ENCODE measurements at regions not wholly inside any gene's neighbourhood (a gene's known extent, or its start where the extent isn't known, plus 50 kb on each side); places are given as distances from the start of the nearest gene placed in this dataset.

- Histone ChIP-seq H3K27me3 (no peaks in the 10 kb centered on the region), H3K9me3 (no peaks in the 10 kb centered on the region), H3K36me3 (no peaks in the 10 kb centered on the region), H3K4me3 (no peak overlapping the region), H3K4me1 (no peaks in the 10 kb centered on the region), H3K27ac (no peak overlapping the region)
- intact Hi-C loops (cut with DNase I; ENCODE audit: low total_unique reads), result no loop called here
- TF ChIP-seq CTCF (IDR thresholded peaks at IDR 0.05), result no peak
- no peak for DNase-seq
Observed at GRCh38 chr9:108803428-108804065, 52.2 kb downstream of the ACTL7B start.

GRCh38 chr9:108802967-108803366 lies 52.8 kb downstream of the ACTL7B start:
- Histone ChIP-seq H3K9me3 (no peaks in the 10 kb centered on the region), H3K27me3 (no peaks in the 10 kb centered on the region), H3K36me3 (no peaks in the 10 kb centered on the region), H3K27ac (no peak overlapping the region), H3K4me1 (no peaks in the 10 kb centered on the region), H3K4me3 (no peak overlapping the region)
- intact Hi-C loops (cut with DNase I; ENCODE audit: low total_unique reads), result no loop called here
- TF ChIP-seq CTCF (IDR thresholded peaks at IDR 0.05), result no peak
- no peak for DNase-seq

- DNase-seq, result no peak
- no peak overlapping the region for H3K4me3 ChIP-seq
- no peak for TF ChIP-seq CTCF (IDR thresholded peaks at IDR 0.05)
- no peaks in the 10 kb centered on the region for H3K36me3 ChIP-seq
- no peak overlapping the region for H3K27ac ChIP-seq
- no peaks in the 10 kb centered on the region for H3K9me3 ChIP-seq
- intact Hi-C loops (cut with DNase I; ENCODE audit: low total_unique reads), result no loop called here
- H3K27me3 ChIP-seq, result no peaks in the 10 kb centered on the region
- H3K4me1 ChIP-seq, result no peaks in the 10 kb centered on the region
Observed at GRCh38 chr9:108801949-108802348, 53.8 kb downstream of the ACTL7B start.

DNA sequence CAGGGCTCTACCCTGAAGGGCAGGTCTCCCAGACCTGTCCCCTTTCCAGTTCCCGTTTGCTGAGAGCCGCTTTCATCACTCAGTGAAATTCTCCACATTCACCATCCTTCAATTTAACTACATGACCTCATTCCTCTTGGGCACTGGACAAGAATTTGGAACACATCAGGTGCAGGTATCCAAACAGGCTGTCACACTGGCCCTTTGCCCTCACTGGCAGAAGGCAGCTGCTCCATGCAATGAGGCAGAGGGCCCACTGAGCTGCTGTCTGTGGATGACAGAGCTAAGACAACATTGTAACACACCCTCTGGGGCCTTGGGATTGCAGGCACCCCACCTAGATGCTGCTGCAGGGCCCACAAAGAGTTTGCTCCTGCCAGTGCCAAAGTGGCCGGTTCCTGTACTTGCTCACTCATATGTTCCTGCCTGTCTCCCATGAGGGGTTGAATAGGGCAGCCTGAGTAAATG lies 55.1 kb downstream of the ACTL7B start:
- Histone ChIP-seq H3K27ac (no peak overlapping the region), H3K9me3 (no peaks in the 10 kb centered on the region), H3K4me1 (no peaks in the 10 kb centered on the region), H3K27me3 (no peaks in the 10 kb centered on the region), H3K4me3 (no peak overlapping the region), H3K36me3 (no peaks in the 10 kb centered on the region)
- intact Hi-C loops (cut with DNase I; ENCODE audit: low total_unique reads), result no loop called here
- no peak for DNase-seq
- no peak for TF ChIP-seq CTCF (IDR thresholded peaks at IDR 0.05)

- no peaks in the 10 kb centered on the region for H3K4me1 ChIP-seq
- no peak for TF ChIP-seq CTCF (IDR thresholded peaks at IDR 0.05)
- no peak overlapping the region for H3K4me3 ChIP-seq
- no peaks in the 10 kb centered on the region for H3K36me3 ChIP-seq
- DNase-seq, result no peak
- peaks cover 3 to 18% (median 11%) of the 10 kb centered on the region in 3 donors for H3K9me3 ChIP-seq
- H3K27ac ChIP-seq, result no peak overlapping the region
- H3K27me3 ChIP-seq, result no peaks in the 10 kb centered on the region
- intact Hi-C loops (cut with DNase I; ENCODE audit: low total_unique reads), result no loop called here
Observed at GRCh38 chr9:108793573-108793972, 62.2 kb downstream of the ACTL7B start.

GRCh38 chr9:108789742-108790141 lies 66.0 kb downstream of the ACTL7B start:
- H3K4me1 ChIP-seq, result peaks cover 0 to 7% (median under 1%) of the 10 kb centered on the region in 4 donors
- DNase-seq, result no peak
- H3K36me3 ChIP-seq, result no peaks in the 10 kb centered on the region
- H3K9me3 ChIP-seq, result peaks cover 3 to 18% (median 11%) of the 10 kb centered on the region in 3 donors
- intact Hi-C loops (cut with DNase I; ENCODE audit: low total_unique reads), result no loop called here
- H3K27me3 ChIP-seq, result no peaks in the 10 kb centered on the region
- H3K4me3 ChIP-seq, result no peak overlapping the region
- no peak overlapping the region for H3K27ac ChIP-seq
- no peak for TF ChIP-seq CTCF (IDR thresholded peaks at IDR 0.05)
